ENCODE measurements at regions not wholly inside any gene's neighbourhood (a gene's known extent, or its start where the extent isn't known, plus 50 kb on each side); places are given as distances from the start of the nearest gene placed in this dataset.

GRCh38 chr11:134679592-134679991 lies 267.6 kb upstream of the B3GAT1 start:
- no peak for DNase-seq
- no peak for TF ChIP-seq GATA1 (IDR thresholded peaks at IDR 0.05; ENCODE audit: low read depth, low read length)
- no peak for TF ChIP-seq POLR2A (IDR thresholded peaks at IDR 0.05; ENCODE audit: low read length)

GRCh38 chr11:134678744-134679143 lies 266.7 kb upstream of the B3GAT1 start:
- TF ChIP-seq POLR2A (IDR thresholded peaks at IDR 0.05; ENCODE audit: low read length) (no peak), GATA1 (IDR thresholded peaks at IDR 0.05; ENCODE audit: low read depth, low read length) (no peak)
- no peak for DNase-seq

GRCh38 chr11:134677891-134678551 lies 266.0 kb upstream of the B3GAT1 start:
- TF ChIP-seq POLR2A (IDR thresholded peaks at IDR 0.05; ENCODE audit: low read length) (no peak), GATA1 (IDR thresholded peaks at IDR 0.05; ENCODE audit: low read depth, low read length) (no peak)
- DNase-seq: no peak

- TF ChIP-seq GATA1 (IDR thresholded peaks at IDR 0.05; ENCODE audit: low read depth, low read length) (no peak), POLR2A (IDR thresholded peaks at IDR 0.05; ENCODE audit: low read length) (no peak)
- DNase-seq: no peak
These were observed 265.4 kb upstream of the B3GAT1 start for GRCh38 chr11:134677397-134677822.

GRCh38 chr11:134676516-134677287 lies 264.7 kb upstream of the B3GAT1 start:
- DNase-seq: no peak
- TF ChIP-seq GATA1 (IDR thresholded peaks at IDR 0.05; ENCODE audit: low read depth, low read length) (no peak), POLR2A (IDR thresholded peaks at IDR 0.05; ENCODE audit: low read length) (no peak)

- TF ChIP-seq GATA1 (IDR thresholded peaks at IDR 0.05; ENCODE audit: low read depth, low read length): no peak
- no peak for TF ChIP-seq POLR2A (IDR thresholded peaks at IDR 0.05; ENCODE audit: low read length)
- DNase-seq: no peak
These were observed 263.9 kb upstream of the B3GAT1 start for GRCh38 chr11:134675983-134676382.

- DNase-seq: no peak
- TF ChIP-seq POLR2A (IDR thresholded peaks at IDR 0.05; ENCODE audit: low read length) (no peak), GATA1 (IDR thresholded peaks at IDR 0.05; ENCODE audit: low read depth, low read length) (no peak)
These were observed 262.9 kb upstream of the B3GAT1 start for GRCh38 chr11:134674974-134675373.

- no peak for DNase-seq
- no peak for TF ChIP-seq GATA1 (IDR thresholded peaks at IDR 0.05; ENCODE audit: low read depth, low read length)
- no peak for TF ChIP-seq POLR2A (IDR thresholded peaks at IDR 0.05; ENCODE audit: low read length)
These were observed 258.9 kb upstream of the B3GAT1 start for GRCh38 chr11:134670961-134671370.

- TF ChIP-seq GATA1 (IDR thresholded peaks at IDR 0.05; ENCODE audit: low read depth, low read length) (no peak), POLR2A (IDR thresholded peaks at IDR 0.05; ENCODE audit: low read length) (no peak)
These were observed 258.3 kb upstream of the B3GAT1 start for GRCh38 chr11:134670247-134670782.

GRCh38 chr11:134669796-134670195 lies 257.8 kb upstream of the B3GAT1 start:
- DNase-seq: no peak

More at GRCh38 chr11:134670247-134670782, 258.3 kb upstream of the B3GAT1 start:
- DNase-seq: no peak

GRCh38 chr11:134668796-134669195 lies 256.8 kb upstream of the B3GAT1 start:
- DNase-seq: no peak
- TF ChIP-seq POLR2A (IDR thresholded peaks at IDR 0.05; ENCODE audit: low read length) (no peak), GATA1 (IDR thresholded peaks at IDR 0.05; ENCODE audit: low read depth, low read length) (no peak)

More at GRCh38 chr11:134669796-134670195, 257.8 kb upstream of the B3GAT1 start:
- TF ChIP-seq GATA1 (IDR thresholded peaks at IDR 0.05; ENCODE audit: low read depth, low read length): no peak
- no peak for TF ChIP-seq POLR2A (IDR thresholded peaks at IDR 0.05; ENCODE audit: low read length)

- TF ChIP-seq POLR2A (IDR thresholded peaks at IDR 0.05; ENCODE audit: low read length) (no peak), GATA1 (IDR thresholded peaks at IDR 0.05; ENCODE audit: low read depth, low read length) (no peak)
- no peak for DNase-seq
These were observed 256.0 kb upstream of the B3GAT1 start for GRCh38 chr11:134668076-134668475.

- TF ChIP-seq GATA1 (IDR thresholded peaks at IDR 0.05; ENCODE audit: low read depth, low read length): no peak
- no peak for TF ChIP-seq POLR2A (IDR thresholded peaks at IDR 0.05; ENCODE audit: low read length)
- DNase-seq: no peak
These were observed 255.5 kb upstream of the B3GAT1 start for GRCh38 chr11:134667505-134667904.

- TF ChIP-seq GATA1 (IDR thresholded peaks at IDR 0.05; ENCODE audit: low read depth, low read length) (no peak), POLR2A (IDR thresholded peaks at IDR 0.05; ENCODE audit: low read length) (no peak)
- no peak for DNase-seq
These were observed 255.1 kb upstream of the B3GAT1 start for GRCh38 chr11:134667175-134667500.
